Right lobe of liver (tissue), 6 donors: ENCODE measurements at regions not wholly inside any gene's neighbourhood (a gene's known extent, or its start where the extent isn't known, plus 50 kb on each side); places are given as distances from the start of the nearest gene placed in this dataset.

ENCODE experiments used
- ATAC-seq, 4 donors: fragments of 200-7000 bp; cut with Tn5 transposase; one replicate each; pipeline ENCODE4 v1.9.1; 2020; ENCODE audit warnings: mild to moderate bottlenecking in 4 of 4, moderate library complexity in 4 of 4
- DNase-seq, 3 donors: peaks; one replicate each; pipeline ENCODE4 v3.0.0-alpha.2; 2020
- H3K27ac ChIP-seq, 3 donors: fragments of 200-600 bp; one replicate each; pipeline ENCODE4 v1.8.0; 2022
- H3K27me3 ChIP-seq, 2 donors: fragments of 200-600 bp; one replicate each; pipeline ENCODE4 v1.8.0; 2022
- H3K36me3 ChIP-seq, 4 donors: fragments of 200-600 bp; sonication (generic) in 1 of 4; one replicate each; pipeline versions ENCODE4 v1.5.1 to v1.8.0; 2017 to 2022; ENCODE audit warnings: control low read depth in 1 of 4
- H3K4me1 ChIP-seq, 4 donors: fragments of 200-600 bp; sonication (generic) in 1 of 4; one replicate each; pipeline versions ENCODE4 v1.5.1 to v1.8.0; 2017 to 2022; ENCODE audit warnings: control low read depth in 1 of 4
- H3K4me3 ChIP-seq, 3 donors: fragments of 200-600 bp; one replicate each; pipeline ENCODE4 v1.8.0; 2022
- H3K9me3 ChIP-seq, 4 donors: fragments of 200-600 bp; sonication (generic) in 1 of 4; one replicate each; pipeline versions ENCODE4 v1.5.1 to v1.8.0; 2017 to 2022; ENCODE audit warnings: control low read depth in 1 of 4
- CTCF ChIP-seq, 4 donors: fragments of 200-600 bp in 3 of 4; fragments of 450-650 bp in 1 of 4; IDR thresholded peaks; one replicate each; pipeline versions ENCODE4 v1.5.1 to v1.8.0; 2016 to 2022; ENCODE audit warnings: antibody characterized with exemption in 4 of 4, mild to moderate bottlenecking in 2 of 4
- POLR2A ChIP-seq: fragments of 450-650 bp; IDR thresholded peaks from one replicate; pipeline ENCODE4 v1.6.1; 2017; ENCODE audit warnings: antibody characterized with exemption, mild to moderate bottlenecking
- WGBS: methylation state at CpG from one replicate; pipeline ENCODE4 v1.1.6; 2018; ENCODE audit warnings: low coverage, low lambda C conversion rate; ENCODE audit not compliant: insufficient coverage; ENCODE audit errors: missing lambda C conversion rate; 5-methylcytosine and 5-hydroxymethylcytosine counted together
- intact Hi-C, 2 donors: fragments of 100-400 bp; cut with DNase I; formaldehyde crosslinking; loops; one replicate each; pipeline versions ENCODE4 v1.11.2 to v1.14.1; 2022
- donor health status: DM: no; HTN: yes; CAD: no.
- donor health status: DM: no; HTN: no; CAD: no.
- donor health status: DM: no; HTN: no; CAD: no.
- donor health status: DM: no; HTN: yes; CAD: no.
- donor health status: DM: no; HTN: yes; CAD: no.

GRCh38 chr3:194852345-194852744, 166.7 kb downstream of the FAM43A start:
- TF ChIP-seq CTCF (IDR thresholded peaks at IDR 0.05) (no peak), POLR2A (no peak)
- Histone ChIP-seq H3K36me3 (no peaks in the 10 kb centered on the region), H3K27ac (no peak overlapping the region), H3K9me3 (no peaks in the 10 kb centered on the region), H3K4me1 (peaks cover 0 to 27% (median 8%) of the 10 kb centered on the region in 4 donors), H3K27me3 (no peaks in the 10 kb centered on the region), H3K4me3 (no peak overlapping the region)
- intact Hi-C loops: no loop called here
- ATAC-seq (no peak), DNase-seq (no peak)
- 80% methylated on average over 14 of the region's 22 CpGs for WGBS

GRCh38 chr3:194852831-194853508, 167.3 kb downstream of the FAM43A start:
- intact Hi-C loops: no loop called here
- Histone ChIP-seq H3K4me1 (peaks cover 0 to 27% (median 8%) of the 10 kb centered on the region in 4 donors), H3K36me3 (no peaks in the 10 kb centered on the region), H3K27me3 (no peaks in the 10 kb centered on the region), H3K9me3 (no peaks in the 10 kb centered on the region), H3K27ac (no peak overlapping the region), H3K4me3 (no peak overlapping the region)
- ATAC-seq: no peak
- no peak for DNase-seq
- WGBS: 76% methylated on average over 7 of the region's 16 CpGs
- TF ChIP-seq POLR2A (no peak), CTCF (IDR thresholded peaks at IDR 0.05) (no peak)

- Histone ChIP-seq H3K4me3 (no peak overlapping the region), H3K36me3 (no peaks in the 10 kb centered on the region), H3K9me3 (no peaks in the 10 kb centered on the region), H3K27me3 (no peaks in the 10 kb centered on the region), H3K4me1 (peaks cover 0 to 27% (median 8%) of the 10 kb centered on the region in 4 donors), H3K27ac (peak overlapping the region in 1 of 3 donors; percentile 38)
- TF ChIP-seq POLR2A (no peak), CTCF (IDR thresholded peaks at IDR 0.05) (no peak)
- WGBS: 43% methylated on average over 4 of the region's 4 CpGs
- DNase-seq (no peak), ATAC-seq (no peak)
- intact Hi-C loops: no loop called here
These were observed 168.5 kb downstream of the FAM43A start for GRCh38 chr3:194854206-194854605.

GRCh38 chr3:194854659-194855390, 169.1 kb downstream of the FAM43A start:
- no peaks in the 10 kb centered on the region for H3K36me3 ChIP-seq
- H3K27ac ChIP-seq: peak overlapping the region in 1 of 3 donors; percentile 38
- TF ChIP-seq CTCF (IDR thresholded peaks at IDR 0.05): no peak
- no peak for TF ChIP-seq POLR2A
- intact Hi-C loops: no loop called here
- no peak overlapping the region for H3K4me3 ChIP-seq
- ATAC-seq (peak; percentile 46 to 68 (median 57)), DNase-seq (no peak)
- H3K9me3 ChIP-seq: no peaks in the 10 kb centered on the region
- 37% methylated on average over 8 of the region's 9 CpGs for WGBS
- no peaks in the 10 kb centered on the region for H3K27me3 ChIP-seq
- peaks cover 0 to 27% (median 8%) of the 10 kb centered on the region in 4 donors for H3K4me1 ChIP-seq
